HepG2 (cell line): ENCODE measurements at regions not wholly inside any gene's neighbourhood (a gene's known extent, or its start where the extent isn't known, plus 50 kb on each side); places are given as distances from the start of the nearest gene placed in this dataset.

ENCODE experiments used
- FOXM1 ChIP-seq: sonication (generic); formaldehyde crosslinking; IDR thresholded peaks from 2 replicates; pipeline ENCODE4 v1.5.0; 2020; ENCODE audit warnings: missing genetic modification reagents
- MTA3 ChIP-seq: sonication (generic); formaldehyde crosslinking; IDR thresholded peaks from 2 replicates; pipeline ENCODE4 v1.4.0; 2020; ENCODE audit warnings: missing genetic modification reagents
- PHF20 ChIP-seq: sonication (generic); formaldehyde crosslinking; IDR thresholded peaks from 2 replicates; pipeline ENCODE4 v1.5.0; 2020; ENCODE audit warnings: mild to moderate bottlenecking, missing genetic modification reagents
- POLR2AphosphoS2 ChIP-seq: IDR thresholded peaks from 2 replicates; pipeline ENCODE4 v1.6.1; 2011; ENCODE audit warnings: low read depth, low read length, improper control_type of control experiment
- YY1 ChIP-seq: IDR thresholded peaks from 2 replicates; pipeline ENCODE4 v1.6.1; 2011; ENCODE audit warnings: low read length, low read depth, moderate library complexity, mild to moderate bottlenecking; ENCODE audit not compliant: insufficient read depth, insufficient replicate concordance
- ZNF564 ChIP-seq: sonication (generic); formaldehyde crosslinking; IDR thresholded peaks from 2 replicates; pipeline ENCODE4 v1.8.1; 2023; ENCODE audit warnings: mild to moderate bottlenecking, missing genetic modification reagents
- ZNF652 ChIP-seq: IDR thresholded peaks from 2 replicates; pipeline ENCODE4 v1.6.1; 2016; ENCODE audit warnings: low read depth, borderline replicate concordance
- TF ChIP-seq, protein P1 (sequence below): sonication (generic); formaldehyde crosslinking; IDR thresholded peaks from 2 replicates; pipeline ENCODE4 v1.4.0; 2020; ENCODE audit warnings: low read depth, missing genetic modification reagents
- TF ChIP-seq, protein P2 (sequence below): sonication (generic); formaldehyde crosslinking; IDR thresholded peaks from 2 replicates; pipeline ENCODE4 v1.4.0; 2020; ENCODE audit warnings: missing genetic modification reagents, mild to moderate bottlenecking, borderline replicate concordance

DNA sequence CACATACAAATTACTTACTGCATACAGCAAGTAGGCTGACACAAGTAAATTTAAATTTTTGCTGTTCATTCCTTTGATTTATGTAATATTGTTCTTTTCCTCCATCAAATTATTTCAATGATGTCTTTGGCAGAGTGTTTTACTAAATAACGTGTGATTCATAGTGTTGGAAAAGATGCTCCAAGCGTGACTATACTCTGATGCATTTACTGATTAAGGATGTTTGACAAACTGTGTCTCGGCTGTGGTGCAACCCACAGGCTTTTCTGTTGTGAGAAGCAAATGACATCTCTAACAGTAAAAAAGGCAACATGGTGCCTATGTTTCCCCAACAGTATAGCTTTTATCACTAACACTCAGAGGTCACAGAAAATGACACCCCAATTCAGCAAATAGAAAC is 540.9 kb downstream of the PPP4R3C start:
- TF ChIP-seq FOXM1 (no peak), PHF20 (CRISPR knock-in tag) (no peak), POLR2AphosphoS2 (no peak), ZNF652 (CRISPR knock-in tag) (no peak), MTA3 (CRISPR knock-in tag) (no peak), ZNF564 (CRISPR knock-in tag) (no peak), YY1 (no peak)
- TF ChIP-seq, protein P1, sequence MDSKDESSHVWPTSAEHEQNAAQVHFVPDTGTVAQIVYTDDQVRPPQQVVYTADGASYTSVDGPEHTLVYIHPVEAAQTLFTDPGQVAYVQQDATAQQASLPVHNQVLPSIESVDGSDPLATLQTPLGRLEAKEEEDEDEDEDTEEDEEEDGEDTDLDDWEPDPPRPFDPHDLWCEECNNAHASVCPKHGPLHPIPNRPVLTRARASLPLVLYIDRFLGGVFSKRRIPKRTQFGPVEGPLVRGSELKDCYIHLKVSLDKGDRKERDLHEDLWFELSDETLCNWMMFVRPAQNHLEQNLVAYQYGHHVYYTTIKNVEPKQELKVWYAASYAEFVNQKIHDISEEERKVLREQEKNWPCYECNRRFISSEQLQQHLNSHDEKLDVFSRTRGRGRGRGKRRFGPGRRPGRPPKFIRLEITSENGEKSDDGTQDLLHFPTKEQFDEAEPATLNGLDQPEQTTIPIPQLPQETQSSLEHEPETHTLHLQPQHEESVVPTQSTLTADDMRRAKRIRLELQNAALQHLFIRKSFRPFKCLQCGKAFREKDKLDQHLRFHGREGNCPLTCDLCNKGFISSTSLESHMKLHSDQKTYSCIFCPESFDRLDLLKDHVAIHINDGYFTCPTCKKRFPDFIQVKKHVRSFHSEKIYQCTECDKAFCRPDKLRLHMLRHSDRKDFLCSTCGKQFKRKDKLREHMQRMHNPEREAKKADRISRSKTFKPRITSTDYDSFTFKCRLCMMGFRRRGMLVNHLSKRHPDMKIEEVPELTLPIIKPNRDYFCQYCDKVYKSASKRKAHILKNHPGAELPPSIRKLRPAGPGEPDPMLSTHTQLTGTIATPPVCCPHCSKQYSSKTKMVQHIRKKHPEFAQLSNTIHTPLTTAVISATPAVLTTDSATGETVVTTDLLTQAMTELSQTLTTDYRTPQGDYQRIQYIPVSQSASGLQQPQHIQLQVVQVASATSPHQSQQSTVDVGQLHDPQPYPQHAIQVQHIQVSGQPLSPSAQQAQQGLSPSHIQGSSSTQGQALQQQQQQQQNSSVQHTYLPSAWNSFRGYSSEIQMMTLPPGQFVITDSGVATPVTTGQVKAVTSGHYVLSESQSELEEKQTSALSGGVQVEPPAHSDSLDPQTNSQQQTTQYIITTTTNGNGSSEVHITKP (CRISPR knock-in tag): no peak
- TF ChIP-seq, protein P2, sequence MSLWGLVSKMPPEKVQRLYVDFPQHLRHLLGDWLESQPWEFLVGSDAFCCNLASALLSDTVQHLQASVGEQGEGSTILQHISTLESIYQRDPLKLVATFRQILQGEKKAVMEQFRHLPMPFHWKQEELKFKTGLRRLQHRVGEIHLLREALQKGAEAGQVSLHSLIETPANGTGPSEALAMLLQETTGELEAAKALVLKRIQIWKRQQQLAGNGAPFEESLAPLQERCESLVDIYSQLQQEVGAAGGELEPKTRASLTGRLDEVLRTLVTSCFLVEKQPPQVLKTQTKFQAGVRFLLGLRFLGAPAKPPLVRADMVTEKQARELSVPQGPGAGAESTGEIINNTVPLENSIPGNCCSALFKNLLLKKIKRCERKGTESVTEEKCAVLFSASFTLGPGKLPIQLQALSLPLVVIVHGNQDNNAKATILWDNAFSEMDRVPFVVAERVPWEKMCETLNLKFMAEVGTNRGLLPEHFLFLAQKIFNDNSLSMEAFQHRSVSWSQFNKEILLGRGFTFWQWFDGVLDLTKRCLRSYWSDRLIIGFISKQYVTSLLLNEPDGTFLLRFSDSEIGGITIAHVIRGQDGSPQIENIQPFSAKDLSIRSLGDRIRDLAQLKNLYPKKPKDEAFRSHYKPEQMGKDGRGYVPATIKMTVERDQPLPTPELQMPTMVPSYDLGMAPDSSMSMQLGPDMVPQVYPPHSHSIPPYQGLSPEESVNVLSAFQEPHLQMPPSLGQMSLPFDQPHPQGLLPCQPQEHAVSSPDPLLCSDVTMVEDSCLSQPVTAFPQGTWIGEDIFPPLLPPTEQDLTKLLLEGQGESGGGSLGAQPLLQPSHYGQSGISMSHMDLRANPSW (CRISPR knock-in tag): no peak
